ENCODE measurements at regions not wholly inside any gene's neighbourhood (a gene's known extent, or its start where the extent isn't known, plus 50 kb on each side); places are given as distances from the start of the nearest gene placed in this dataset.

DNA sequence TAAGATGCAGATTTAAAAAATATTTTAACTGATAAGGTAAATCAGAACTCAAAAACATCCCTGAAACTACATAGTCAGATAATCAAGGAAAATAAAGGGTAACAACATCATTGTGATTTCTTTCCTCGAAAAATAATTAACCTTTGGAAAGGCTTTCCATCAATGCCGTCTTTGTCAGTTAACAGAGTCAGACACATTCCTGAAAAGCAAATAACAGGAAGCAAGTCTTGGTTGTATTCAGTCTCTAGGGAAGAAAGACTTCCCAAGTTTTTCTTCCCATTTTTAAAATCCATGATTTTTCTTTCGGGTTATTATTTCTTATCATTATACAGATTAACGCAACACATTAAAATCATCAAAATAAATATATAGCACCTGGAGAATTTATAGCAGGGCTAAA, 256.4 kb upstream of the CDH6 start:
- WGBS (ENCODE audit: extremely low coverage, insufficient coverage, insufficient read length) = no CpG with 5 or more reads among the region's 4 CpGs
- no peaks in the 10 kb centered on the region for H3K79me2 ChIP-seq (ENCODE audit: control insufficient read depth, insufficient read depth, low read length, poor library complexity)
- no peak overlapping the region for H3K27ac ChIP-seq (ENCODE audit: low read depth, low read length)
- no peak overlapping the region for H2AK5ac ChIP-seq (ENCODE audit: low read length)
- DNase-seq = no peak
- no peak overlapping the region for H2BK12ac ChIP-seq (ENCODE audit: low read length)
- H3K18ac ChIP-seq (ENCODE audit: low read length) = no peak overlapping the region
- no peak overlapping the region for H2BK120ac ChIP-seq (ENCODE audit: insufficient read depth, low read length, poor library complexity)
- no peak overlapping the region for H3K9ac ChIP-seq (ENCODE audit: low read length)
- H3K4me1 ChIP-seq (ENCODE audit: control insufficient read depth in 1 of 2, insufficient read depth in 2 of 2, low read length in 2 of 2) = no peaks in the 10 kb centered on the region
- no peak overlapping the region for H3K4me3 ChIP-seq (ENCODE audit: low read depth, low read length)
- H3K9me3 ChIP-seq (ENCODE audit: insufficient read depth, low read depth, low read length) = no peaks in the 10 kb centered on the region
- H4K12ac ChIP-seq (ENCODE audit: low read depth, low read length) = no peak overlapping the region
- H3K4ac ChIP-seq (ENCODE audit: low read depth, low read length) = no peak overlapping the region
- H4K8ac ChIP-seq (ENCODE audit: low read depth, low read length) = no peak overlapping the region
- no peaks in the 10 kb centered on the region for H3K36me3 ChIP-seq (ENCODE audit: control insufficient read depth in 1 of 2, insufficient read depth in 2 of 2, low read length in 2 of 2)
- H3K14ac ChIP-seq (ENCODE audit: low read length) = no peak overlapping the region
- H2BK5ac ChIP-seq (ENCODE audit: low read depth, low read length, poor library complexity) = no peak overlapping the region
- no peak overlapping the region for H4K91ac ChIP-seq (ENCODE audit: low read depth, low read length)
- H3K79me1 ChIP-seq (ENCODE audit: low read length) = no peaks in the 10 kb centered on the region
- no peak overlapping the region for H3K4me2 ChIP-seq (ENCODE audit: low read length)
- no peaks in the 10 kb centered on the region for H3K27me3 ChIP-seq (ENCODE audit: insufficient read depth, low read length)
- H3K23ac ChIP-seq (ENCODE audit: low read length) = no peak overlapping the region
- no peak overlapping the region for H2AFZ ChIP-seq (ENCODE audit: insufficient read depth, low read length, poor library complexity)

DNA sequence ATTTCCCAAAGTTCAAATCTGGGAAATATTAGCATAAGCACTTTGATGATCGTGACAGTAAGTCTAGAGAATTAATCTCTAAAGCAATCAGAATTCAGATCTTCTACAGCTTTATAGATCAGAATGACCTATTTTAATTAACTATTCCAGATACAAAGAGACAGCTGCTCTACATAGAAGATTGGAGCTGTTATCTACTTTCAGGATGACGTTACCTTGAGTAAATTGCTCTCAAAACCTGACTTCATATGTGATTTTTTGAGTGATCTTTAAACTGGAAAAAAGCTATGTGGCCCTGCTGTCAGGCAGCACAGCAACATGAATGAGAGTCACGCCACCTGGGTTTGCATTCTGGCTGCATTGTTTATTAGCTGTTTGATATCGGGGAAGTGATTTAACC, 259.9 kb upstream of the CDH6 start:
- no peaks in the 10 kb centered on the region for H3K79me2 ChIP-seq (ENCODE audit: control insufficient read depth, insufficient read depth, low read length, poor library complexity)
- no peak for DNase-seq
- no peak overlapping the region for H3K4me2 ChIP-seq (ENCODE audit: low read length)
- no peaks in the 10 kb centered on the region for H3K27me3 ChIP-seq (ENCODE audit: insufficient read depth, low read length)
- no peaks in the 10 kb centered on the region for H3K4me1 ChIP-seq (ENCODE audit: control insufficient read depth in 1 of 2, insufficient read depth in 2 of 2, low read length in 2 of 2)
- H4K8ac ChIP-seq (ENCODE audit: low read depth, low read length) = no peak overlapping the region
- no peak overlapping the region for H3K14ac ChIP-seq (ENCODE audit: low read length)
- H2BK5ac ChIP-seq (ENCODE audit: low read depth, low read length, poor library complexity) = no peak overlapping the region
- H3K36me3 ChIP-seq (ENCODE audit: control insufficient read depth in 1 of 2, insufficient read depth in 2 of 2, low read length in 2 of 2) = no peaks in the 10 kb centered on the region
- H4K12ac ChIP-seq (ENCODE audit: low read depth, low read length) = no peak overlapping the region
- no peak overlapping the region for H3K9ac ChIP-seq (ENCODE audit: low read length)
- no peak overlapping the region for H2AFZ ChIP-seq (ENCODE audit: insufficient read depth, low read length, poor library complexity)
- H2BK12ac ChIP-seq (ENCODE audit: low read length) = no peak overlapping the region
- no peak overlapping the region for H3K23ac ChIP-seq (ENCODE audit: low read length)
- H3K9me3 ChIP-seq (ENCODE audit: insufficient read depth, low read depth, low read length) = no peaks in the 10 kb centered on the region
- no peak overlapping the region for H2AK5ac ChIP-seq (ENCODE audit: low read length)
- WGBS (ENCODE audit: extremely low coverage, insufficient coverage, insufficient read length) = no CpG with 5 or more reads among the region's 4 CpGs
- H3K27ac ChIP-seq (ENCODE audit: low read depth, low read length) = no peak overlapping the region
- H4K91ac ChIP-seq (ENCODE audit: low read depth, low read length) = no peak overlapping the region
- H3K4ac ChIP-seq (ENCODE audit: low read depth, low read length) = no peak overlapping the region
- H3K4me3 ChIP-seq (ENCODE audit: low read depth, low read length) = no peak overlapping the region
- H2BK120ac ChIP-seq (ENCODE audit: insufficient read depth, low read length, poor library complexity) = no peak overlapping the region
- H3K79me1 ChIP-seq (ENCODE audit: low read length) = no peaks in the 10 kb centered on the region
- H3K18ac ChIP-seq (ENCODE audit: low read length) = no peak overlapping the region

DNA sequence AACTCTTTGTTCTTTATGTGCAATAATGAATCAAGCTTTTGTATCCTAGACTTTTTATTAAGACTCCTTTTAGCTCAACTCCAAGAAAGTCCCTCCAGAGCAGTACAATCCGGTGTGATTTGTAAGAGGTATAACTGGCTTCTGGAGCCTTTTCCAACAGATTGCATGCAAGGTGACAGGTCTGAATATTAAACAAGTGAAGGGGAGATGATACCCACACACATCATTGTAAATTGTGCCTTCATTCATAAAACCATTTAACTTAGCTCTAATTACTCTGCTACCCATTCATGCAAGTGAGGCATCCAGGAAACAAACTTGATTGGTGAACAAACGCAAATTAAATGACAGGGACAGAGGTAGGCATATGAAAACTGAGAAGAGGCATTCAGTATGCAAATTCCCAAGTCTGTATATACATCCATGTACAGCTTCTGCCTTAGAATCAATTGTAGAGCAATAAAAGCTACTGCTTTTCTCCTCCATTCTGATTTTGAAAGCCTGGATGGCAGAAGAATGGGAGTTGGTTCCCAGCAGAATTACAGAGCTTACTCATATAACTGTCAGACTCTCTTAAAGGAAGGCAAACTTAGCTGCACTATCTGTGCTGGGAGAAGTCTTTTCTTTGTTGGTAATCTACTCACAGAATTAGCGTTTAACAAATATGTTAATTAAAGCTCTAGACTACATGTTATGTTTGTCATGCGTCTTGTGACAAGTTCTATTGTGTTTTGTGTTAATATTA, 261.0 kb upstream of the CDH6 start:
- no CpG with 5 or more reads among the region's 4 CpGs for WGBS (ENCODE audit: extremely low coverage, insufficient coverage, insufficient read length)
- no peaks in the 10 kb centered on the region for H3K27me3 ChIP-seq (ENCODE audit: insufficient read depth, low read length)
- H4K8ac ChIP-seq (ENCODE audit: low read depth, low read length) = no peak overlapping the region
- H2AFZ ChIP-seq (ENCODE audit: insufficient read depth, low read length, poor library complexity) = no peak overlapping the region
- H3K27ac ChIP-seq (ENCODE audit: low read depth, low read length) = no peak overlapping the region
- H3K36me3 ChIP-seq (ENCODE audit: control insufficient read depth in 1 of 2, insufficient read depth in 2 of 2, low read length in 2 of 2) = no peaks in the 10 kb centered on the region
- no peak overlapping the region for H3K9ac ChIP-seq (ENCODE audit: low read length)
- H4K91ac ChIP-seq (ENCODE audit: low read depth, low read length) = no peak overlapping the region
- H2BK120ac ChIP-seq (ENCODE audit: insufficient read depth, low read length, poor library complexity) = no peak overlapping the region
- H3K18ac ChIP-seq (ENCODE audit: low read length) = no peak overlapping the region
- no peaks in the 10 kb centered on the region for H3K4me1 ChIP-seq (ENCODE audit: control insufficient read depth in 1 of 2, insufficient read depth in 2 of 2, low read length in 2 of 2)
- no peak overlapping the region for H3K14ac ChIP-seq (ENCODE audit: low read length)
- H2AK5ac ChIP-seq (ENCODE audit: low read length) = no peak overlapping the region
- H2BK12ac ChIP-seq (ENCODE audit: low read length) = no peak overlapping the region
- no peak for DNase-seq
- no peaks in the 10 kb centered on the region for H3K79me2 ChIP-seq (ENCODE audit: control insufficient read depth, insufficient read depth, low read length, poor library complexity)
- H3K4ac ChIP-seq (ENCODE audit: low read depth, low read length) = no peak overlapping the region
- no peak overlapping the region for H3K4me3 ChIP-seq (ENCODE audit: low read depth, low read length)
- H3K79me1 ChIP-seq (ENCODE audit: low read length) = no peaks in the 10 kb centered on the region
- no peak overlapping the region for H4K12ac ChIP-seq (ENCODE audit: low read depth, low read length)
- H3K4me2 ChIP-seq (ENCODE audit: low read length) = no peak overlapping the region
- H2BK5ac ChIP-seq (ENCODE audit: low read depth, low read length, poor library complexity) = no peak overlapping the region
- H3K23ac ChIP-seq (ENCODE audit: low read length) = no peak overlapping the region
- no peaks in the 10 kb centered on the region for H3K9me3 ChIP-seq (ENCODE audit: insufficient read depth, low read depth, low read length)

DNA sequence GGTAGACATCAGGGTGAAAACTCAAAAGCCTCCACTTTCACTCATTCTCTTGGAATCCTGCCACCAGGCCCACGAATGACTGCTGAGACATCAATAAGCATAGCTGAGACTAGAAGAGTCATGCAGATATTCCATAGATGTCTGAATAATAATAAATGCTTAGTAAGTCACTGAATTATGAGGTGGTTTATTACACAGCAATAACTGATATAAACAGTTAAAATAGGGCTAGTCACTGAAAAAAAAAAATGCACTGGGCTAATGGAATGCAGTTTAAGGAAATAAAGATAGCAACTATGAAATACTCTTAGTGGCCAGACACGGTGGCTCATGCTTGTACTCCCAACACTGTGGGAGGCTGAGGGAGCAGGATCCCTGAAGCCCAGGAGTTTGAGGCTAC, 262.8 kb upstream of the CDH6 start:
- Histone ChIP-seq H3K18ac (ENCODE audit: low read length) (no peak overlapping the region), H3K36me3 (ENCODE audit: control insufficient read depth in 1 of 2, insufficient read depth in 2 of 2, low read length in 2 of 2) (no peaks in the 10 kb centered on the region), H3K9me3 (ENCODE audit: insufficient read depth, low read depth, low read length) (no peaks in the 10 kb centered on the region), H4K12ac (ENCODE audit: low read depth, low read length) (no peak overlapping the region), H3K79me2 (ENCODE audit: control insufficient read depth, insufficient read depth, low read length, poor library complexity) (no peaks in the 10 kb centered on the region), H3K4me3 (ENCODE audit: low read depth, low read length) (no peak overlapping the region), H3K79me1 (ENCODE audit: low read length) (no peaks in the 10 kb centered on the region), H2BK12ac (ENCODE audit: low read length) (no peak overlapping the region), H4K91ac (ENCODE audit: low read depth, low read length) (no peak overlapping the region), H3K14ac (ENCODE audit: low read length) (no peak overlapping the region), H3K23ac (ENCODE audit: low read length) (no peak overlapping the region), H3K4me1 (ENCODE audit: control insufficient read depth in 1 of 2, insufficient read depth in 2 of 2, low read length in 2 of 2) (no peaks in the 10 kb centered on the region), H3K4ac (ENCODE audit: low read depth, low read length) (no peak overlapping the region), H2BK120ac (ENCODE audit: insufficient read depth, low read length, poor library complexity) (no peak overlapping the region), H2AK5ac (ENCODE audit: low read length) (no peak overlapping the region), H4K8ac (ENCODE audit: low read depth, low read length) (no peak overlapping the region), H2BK5ac (ENCODE audit: low read depth, low read length, poor library complexity) (no peak overlapping the region), H3K4me2 (ENCODE audit: low read length) (no peak overlapping the region), H3K27ac (ENCODE audit: low read depth, low read length) (no peak overlapping the region), H2AFZ (ENCODE audit: insufficient read depth, low read length, poor library complexity) (no peak overlapping the region), H3K27me3 (ENCODE audit: insufficient read depth, low read length) (no peaks in the 10 kb centered on the region), H3K9ac (ENCODE audit: low read length) (no peak overlapping the region)
- no CpG with 5 or more reads among the region's 2 CpGs for WGBS (ENCODE audit: extremely low coverage, insufficient coverage, insufficient read length)
- DNase-seq = no peak
